ENCODE measurements at regions not wholly inside any gene's neighbourhood (a gene's known extent, or its start where the extent isn't known, plus 50 kb on each side); places are given as distances from the start of the nearest gene placed in this dataset.

DNA sequence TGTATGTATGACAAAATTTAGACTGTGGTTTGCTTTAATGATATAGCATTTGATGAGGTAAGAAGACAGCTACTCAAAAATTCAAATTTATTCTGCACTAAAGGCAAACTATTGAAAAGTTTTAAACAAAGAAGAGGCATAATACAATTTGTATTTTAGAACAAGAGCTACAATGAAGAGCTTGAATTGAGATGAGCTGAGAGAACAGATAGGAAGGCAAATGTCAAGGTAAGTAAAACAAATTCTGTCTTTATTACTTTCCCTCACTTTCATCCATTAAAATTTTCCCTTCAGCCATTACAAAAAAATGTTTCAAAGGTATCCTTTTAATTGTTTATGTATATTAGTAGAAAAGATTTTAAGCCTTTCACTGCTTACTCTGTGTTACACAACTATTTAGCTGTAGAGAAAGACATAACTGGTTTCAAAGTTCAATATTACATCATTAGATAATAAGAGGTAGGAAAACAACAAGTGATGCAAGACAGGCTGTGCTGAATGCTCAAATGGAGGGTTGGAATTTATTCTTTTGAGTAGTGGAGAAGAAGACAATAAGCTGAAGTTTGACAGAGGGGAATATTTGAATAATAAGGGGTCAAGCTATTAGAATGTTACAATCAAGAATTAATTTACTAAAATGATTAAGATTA, 1334.1 kb downstream of the FSCB start:
- TF ChIP-seq, protein P1, sequence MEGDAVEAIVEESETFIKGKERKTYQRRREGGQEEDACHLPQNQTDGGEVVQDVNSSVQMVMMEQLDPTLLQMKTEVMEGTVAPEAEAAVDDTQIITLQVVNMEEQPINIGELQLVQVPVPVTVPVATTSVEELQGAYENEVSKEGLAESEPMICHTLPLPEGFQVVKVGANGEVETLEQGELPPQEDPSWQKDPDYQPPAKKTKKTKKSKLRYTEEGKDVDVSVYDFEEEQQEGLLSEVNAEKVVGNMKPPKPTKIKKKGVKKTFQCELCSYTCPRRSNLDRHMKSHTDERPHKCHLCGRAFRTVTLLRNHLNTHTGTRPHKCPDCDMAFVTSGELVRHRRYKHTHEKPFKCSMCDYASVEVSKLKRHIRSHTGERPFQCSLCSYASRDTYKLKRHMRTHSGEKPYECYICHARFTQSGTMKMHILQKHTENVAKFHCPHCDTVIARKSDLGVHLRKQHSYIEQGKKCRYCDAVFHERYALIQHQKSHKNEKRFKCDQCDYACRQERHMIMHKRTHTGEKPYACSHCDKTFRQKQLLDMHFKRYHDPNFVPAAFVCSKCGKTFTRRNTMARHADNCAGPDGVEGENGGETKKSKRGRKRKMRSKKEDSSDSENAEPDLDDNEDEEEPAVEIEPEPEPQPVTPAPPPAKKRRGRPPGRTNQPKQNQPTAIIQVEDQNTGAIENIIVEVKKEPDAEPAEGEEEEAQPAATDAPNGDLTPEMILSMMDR (IDR thresholded peaks at IDR 0.05) = no peak
- TF ChIP-seq POLR2A (IDR thresholded peaks at IDR 0.05) = no peak
